Skeletal muscle satellite cell (primary cell): ENCODE measurements at regions not wholly inside any gene's neighbourhood (a gene's known extent, or its start where the extent isn't known, plus 50 kb on each side); places are given as distances from the start of the nearest gene placed in this dataset.

Experiments used
- H3K27me3 ChIP-seq: 2 replicates; pipeline ENCODE4 v1.7.0; 2013; ENCODE audit warnings: low read length; ENCODE audit not compliant: control insufficient read depth, insufficient read depth
- H3K36me3 ChIP-seq: 2 replicates; pipeline ENCODE4 v1.7.0; 2013; ENCODE audit warnings: mild to moderate bottlenecking, control low read depth, low read length; ENCODE audit not compliant: insufficient read depth
- H3K4me1 ChIP-seq: 2 replicates; pipeline ENCODE4 v1.7.0; 2013; ENCODE audit warnings: low read length; ENCODE audit not compliant: control insufficient read depth, insufficient read depth
- H3K4me2 ChIP-seq: 2 replicates; pipeline ENCODE4 v1.7.0; 2013; ENCODE audit warnings: mild to moderate bottlenecking, low read length
- H3K4me3 ChIP-seq: 2 replicates; pipeline ENCODE4 v1.7.0; 2013; ENCODE audit warnings: low read length
- H3K9ac ChIP-seq: 2 replicates; pipeline ENCODE4 v1.7.0; 2013; ENCODE audit warnings: mild to moderate bottlenecking, low read depth, low read length, moderate library complexity
- H3K9me3 ChIP-seq: replicated peaks from 2 replicates; pipeline ENCODE4 v1.7.0; 2013; ENCODE audit warnings: mild to moderate bottlenecking, control low read depth, low read length

- Histone ChIP-seq H3K4me1 (peaks cover 47% of the 10 kb centered on the region), H3K9me3 (no peaks in the 10 kb centered on the region), H3K9ac (no peak overlapping the region)
These were observed 68.9 kb downstream of the C11orf91 start for GRCh38 chr11:33631749-33632091.

GRCh38 chr11:33630936-33631748, 69.5 kb downstream of the C11orf91 start:
- H3K9ac ChIP-seq = no peak overlapping the region
- H3K4me3 ChIP-seq = no peak overlapping the region
- no peaks in the 10 kb centered on the region for H3K27me3 ChIP-seq
- no peaks in the 10 kb centered on the region for H3K9me3 ChIP-seq
- H3K4me1 ChIP-seq = peaks cover 47% of the 10 kb centered on the region
- H3K36me3 ChIP-seq = no peaks in the 10 kb centered on the region
- peak overlapping the region; percentile 16 for H3K4me2 ChIP-seq

More at GRCh38 chr11:33631749-33632091, 68.9 kb downstream of the C11orf91 start:
- Histone ChIP-seq H3K27me3 (no peaks in the 10 kb centered on the region), H3K4me2 (no peak overlapping the region), H3K4me3 (no peak overlapping the region), H3K36me3 (no peaks in the 10 kb centered on the region)

GRCh38 chr11:33624083-33624482, 76.5 kb downstream of the C11orf91 start:
- Histone ChIP-seq H3K9me3 (no peaks in the 10 kb centered on the region), H3K4me3 (no peak overlapping the region), H3K27me3 (no peaks in the 10 kb centered on the region), H3K4me2 (no peak overlapping the region), H3K4me1 (peaks cover 35% of the 10 kb centered on the region), H3K36me3 (no peaks in the 10 kb centered on the region), H3K9ac (no peak overlapping the region)

DNA sequence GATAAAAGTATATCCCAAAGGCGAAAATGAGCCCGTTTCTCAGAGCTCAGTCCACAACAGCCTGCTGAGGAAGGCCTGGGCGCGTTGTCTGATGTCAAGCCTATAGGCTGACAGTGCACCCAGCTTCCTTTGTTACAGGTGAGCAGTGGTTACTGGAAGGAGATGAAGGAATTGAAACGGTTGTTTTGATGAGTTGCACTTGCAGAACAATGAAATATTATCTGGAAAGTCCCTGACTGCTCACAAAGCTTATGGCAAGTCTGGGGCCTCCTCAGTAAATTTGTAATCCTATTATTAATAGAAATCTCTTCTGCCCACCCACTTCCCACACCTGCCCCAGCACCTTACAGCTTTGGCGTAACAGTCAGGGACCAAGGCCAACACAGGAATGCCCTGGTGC, 77.8 kb downstream of the C11orf91 start:
- Histone ChIP-seq H3K9ac (no peak overlapping the region), H3K4me3 (no peak overlapping the region), H3K36me3 (no peaks in the 10 kb centered on the region), H3K4me1 (peaks cover 35% of the 10 kb centered on the region), H3K27me3 (no peaks in the 10 kb centered on the region), H3K4me2 (peak overlapping the region; percentile 37), H3K9me3 (no peaks in the 10 kb centered on the region)

GRCh38 chr11:33622186-33622585, 78.4 kb downstream of the C11orf91 start:
- no peaks in the 10 kb centered on the region for H3K36me3 ChIP-seq
- H3K27me3 ChIP-seq = no peaks in the 10 kb centered on the region
- H3K4me1 ChIP-seq = peaks cover 35% of the 10 kb centered on the region
- H3K9ac ChIP-seq = no peak overlapping the region
- H3K4me3 ChIP-seq = no peak overlapping the region
- H3K4me2 ChIP-seq = peak overlapping the region; percentile 37
- no peaks in the 10 kb centered on the region for H3K9me3 ChIP-seq

GRCh38 chr11:33620423-33621171, 80.0 kb downstream of the C11orf91 start:
- Histone ChIP-seq H3K4me2 (peak overlapping the region; percentile 37), H3K36me3 (no peaks in the 10 kb centered on the region), H3K4me1 (peaks cover 35% of the 10 kb centered on the region), H3K4me3 (no peak overlapping the region), H3K27me3 (no peaks in the 10 kb centered on the region), H3K9me3 (no peaks in the 10 kb centered on the region), H3K9ac (no peak overlapping the region)

DNA sequence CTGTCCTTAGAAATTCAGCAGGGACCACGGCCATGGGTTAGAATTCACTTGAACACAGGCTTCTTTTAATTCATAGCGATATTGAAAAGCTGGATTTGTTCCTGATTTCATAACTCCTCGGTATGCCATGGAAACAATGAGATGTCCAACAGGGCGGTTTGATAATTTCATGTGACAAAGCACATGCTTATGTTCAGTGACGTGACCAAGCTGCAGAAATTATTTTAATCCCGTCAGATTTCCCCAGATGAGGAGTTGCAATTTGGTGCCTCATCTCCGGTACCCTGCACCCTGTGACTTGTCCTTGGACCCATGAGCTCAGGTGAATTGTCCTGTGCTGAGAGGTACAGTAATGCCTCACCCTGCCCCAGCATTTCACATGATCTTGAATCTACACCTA, 81.7 kb downstream of the C11orf91 start:
- Histone ChIP-seq H3K4me2 (no peak overlapping the region), H3K9me3 (no peaks in the 10 kb centered on the region), H3K36me3 (peaks cover 2% of the 10 kb centered on the region), H3K27me3 (no peaks in the 10 kb centered on the region), H3K4me1 (peaks cover 35% of the 10 kb centered on the region), H3K9ac (no peak overlapping the region), H3K4me3 (no peak overlapping the region)

GRCh38 chr11:33618351-33618710, 82.3 kb downstream of the C11orf91 start:
- H3K27me3 ChIP-seq = no peaks in the 10 kb centered on the region
- H3K4me1 ChIP-seq = peaks cover 36% of the 10 kb centered on the region
- H3K9ac ChIP-seq = no peak overlapping the region
- H3K4me3 ChIP-seq = no peak overlapping the region
- peaks cover 2% of the 10 kb centered on the region for H3K36me3 ChIP-seq
- H3K4me2 ChIP-seq = no peak overlapping the region
- no peaks in the 10 kb centered on the region for H3K9me3 ChIP-seq

- Histone ChIP-seq H3K9me3 (no peaks in the 10 kb centered on the region), H3K9ac (no peak overlapping the region), H3K27me3 (no peaks in the 10 kb centered on the region), H3K4me1 (peaks cover 36% of the 10 kb centered on the region), H3K4me2 (no peak overlapping the region), H3K4me3 (no peak overlapping the region), H3K36me3 (peaks cover 2% of the 10 kb centered on the region)
These were observed 82.8 kb downstream of the C11orf91 start for GRCh38 chr11:33617672-33618350.

DNA sequence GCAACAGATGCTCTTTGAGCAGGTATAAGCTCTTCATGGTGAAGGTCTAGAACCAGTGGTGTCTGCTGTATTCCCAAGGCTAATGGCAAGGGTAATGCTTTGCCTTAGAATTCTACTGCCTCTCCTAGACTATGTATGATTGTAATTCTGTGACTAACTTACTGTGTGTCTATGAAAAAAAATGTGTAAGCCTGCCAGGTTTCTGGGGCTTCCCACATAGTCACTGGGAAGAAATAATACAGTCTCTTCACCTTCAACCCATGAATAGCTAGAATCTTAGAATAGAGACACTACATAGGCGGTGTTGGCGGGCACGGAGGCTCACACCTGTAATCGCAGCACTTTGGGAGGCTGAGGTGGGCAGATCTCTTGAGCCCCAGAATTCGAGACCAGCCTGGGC, 84.1 kb downstream of the C11orf91 start:
- Histone ChIP-seq H3K27me3 (no peaks in the 10 kb centered on the region), H3K9me3 (no peaks in the 10 kb centered on the region), H3K36me3 (peaks cover 2% of the 10 kb centered on the region), H3K4me3 (no peak overlapping the region), H3K4me2 (no peak overlapping the region), H3K9ac (no peak overlapping the region), H3K4me1 (peaks cover 24% of the 10 kb centered on the region)

DNA sequence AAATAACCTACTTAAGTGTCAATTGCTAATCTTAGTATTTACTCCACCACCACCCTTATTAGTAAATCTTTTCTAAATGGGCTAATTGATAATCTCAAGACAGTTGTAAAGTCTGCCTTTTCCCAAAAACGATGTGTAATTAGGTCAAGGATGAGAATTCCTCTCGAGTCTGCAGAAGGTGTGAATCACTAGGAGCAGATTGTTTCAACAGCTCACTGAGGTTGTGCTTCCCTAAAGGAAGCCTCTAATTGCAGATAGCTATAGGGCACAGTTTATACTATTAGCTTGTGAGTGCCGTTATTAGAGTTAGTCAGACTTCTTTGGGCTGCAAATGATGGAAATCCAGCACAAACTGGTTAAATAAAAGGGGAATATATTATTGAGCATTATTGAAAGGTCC, 84.9 kb downstream of the C11orf91 start:
- Histone ChIP-seq H3K9ac (no peak overlapping the region), H3K4me1 (peaks cover 16% of the 10 kb centered on the region), H3K9me3 (no peaks in the 10 kb centered on the region)

More for the DNA sequence above, 84.9 kb downstream of the C11orf91 start:
- Histone ChIP-seq H3K4me2 (no peak overlapping the region), H3K4me3 (no peak overlapping the region), H3K27me3 (no peaks in the 10 kb centered on the region), H3K36me3 (peaks cover 2% of the 10 kb centered on the region)
